Esophagus squamous epithelium (tissue), 5 donors: ENCODE measurements at regions not wholly inside any gene's neighbourhood (a gene's known extent, or its start where the extent isn't known, plus 50 kb on each side); places are given as distances from the start of the nearest gene placed in this dataset.

Source experiments
- DNase-seq: peaks from one replicate; lab custom pipeline; 2025; lab: John Stamatoyannopoulos, UW
- H3K27ac ChIP-seq, 4 donors: fragments of 200-600 bp; sonication (generic); one replicate each; pipeline ENCODE4 v1.5.1; 2016 to 2019; ENCODE audit warnings: mild to moderate bottlenecking in 1 of 4
- H3K27me3 ChIP-seq, 4 donors: fragments of 200-600 bp; sonication (generic); 1 replicate in 3 of 4; 2 replicates in 1 of 4; pipeline versions ENCODE4 v1.5.1 to v1.6.0; 2017 to 2021; ENCODE audit warnings: antibody characterized with exemption in 1 of 4
- H3K36me3 ChIP-seq, 3 donors: fragments of 200-600 bp; sonication (generic); one replicate each; pipeline ENCODE4 v1.5.1; 2016 to 2019
- H3K4me1 ChIP-seq, 3 donors: fragments of 200-600 bp; sonication (generic); one replicate each; pipeline ENCODE4 v1.5.1; 2017 to 2019
- H3K4me3 ChIP-seq, 4 donors: fragments of 200-600 bp; sonication (generic); 1 replicate in 3 of 4; 2 replicates in 1 of 4; pipeline ENCODE4 v1.5.1; 2016 to 2019; ENCODE audit warnings: mild to moderate bottlenecking in 2 of 4, moderate library complexity in 1 of 4
- H3K9me3 ChIP-seq, 3 donors: fragments of 200-600 bp; sonication (generic); one replicate each; pipeline ENCODE4 v1.5.1; 2016 to 2019
- CTCF ChIP-seq, 6 experiments: fragments of 450-650 bp in 4 of 6; fragments of 200-600 bp in 2 of 6; sonication (generic) in 2 of 6; IDR thresholded peaks; one replicate each; pipeline ENCODE4 v1.5.1; 2016 to 2019; ENCODE audit warnings: antibody characterized with exemption in 6 of 6, mild to moderate bottlenecking in 4 of 6, moderate library complexity in 4 of 6
- POLR2A ChIP-seq, 4 donors: fragments of 450-650 bp; IDR thresholded peaks; one replicate each; pipeline ENCODE4 v1.6.1; 2017; ENCODE audit warnings: antibody characterized with exemption in 4 of 4, mild to moderate bottlenecking in 4 of 4, moderate library complexity in 3 of 4
- WGBS, 2 donors: methylation state at CpG; one replicate each; pipeline ENCODE4 v1.1.5; 2018; 5-methylcytosine and 5-hydroxymethylcytosine counted together
- intact Hi-C: fragments of 100-400 bp; cut with DNase I; formaldehyde crosslinking; loops from one replicate; pipeline ENCODE4 v1.15.0; 2022
- donor health status: DM: yes; HTN: yes; CAD: no.

GRCh38 chr16:63913290-63913689 is 1208.6 kb downstream of the CDH11 start:
- 86 to 96% methylated on average over 1 of the region's 1 CpG for WGBS, 2 donors
- no peak for DNase-seq
- Histone ChIP-seq H3K4me3 (no peak overlapping the region), H3K9me3 (no peaks in the 10 kb centered on the region), H3K27me3 (peaks cover 0 to 2% (median 0%) of the 10 kb centered on the region in 4 donors), H3K36me3 (no peaks in the 10 kb centered on the region), H3K27ac (no peak overlapping the region), H3K4me1 (no peaks in the 10 kb centered on the region)
- intact Hi-C loops, result no loop called here
- TF ChIP-seq CTCF (IDR thresholded peaks at IDR 0.05) (no peak), POLR2A (IDR thresholded peaks at IDR 0.05) (no peak)

- H3K4me1 ChIP-seq, result no peaks in the 10 kb centered on the region
- no peak overlapping the region for H3K4me3 ChIP-seq
- 60 to 81% methylated on average over 2 of the region's 2 CpGs for WGBS, 2 donors
- H3K27ac ChIP-seq, result no peak overlapping the region
- no peaks in the 10 kb centered on the region for H3K9me3 ChIP-seq
- no peaks in the 10 kb centered on the region for H3K27me3 ChIP-seq
- intact Hi-C loops, result no loop called here
- no peak for TF ChIP-seq CTCF (IDR thresholded peaks at IDR 0.05)
- no peak for TF ChIP-seq POLR2A (IDR thresholded peaks at IDR 0.05)
- H3K36me3 ChIP-seq, result no peaks in the 10 kb centered on the region
- DNase-seq, result no peak
Observed at GRCh38 chr16:63907251-63907650, 1214.6 kb downstream of the CDH11 start.

- H3K36me3 ChIP-seq, result no peaks in the 10 kb centered on the region
- H3K4me3 ChIP-seq, result no peak overlapping the region
- no peaks in the 10 kb centered on the region for H3K27me3 ChIP-seq
- DNase-seq, result no peak
- no peak for TF ChIP-seq CTCF (IDR thresholded peaks at IDR 0.05)
- no peak for TF ChIP-seq POLR2A (IDR thresholded peaks at IDR 0.05)
- no peak overlapping the region for H3K27ac ChIP-seq
- no peaks in the 10 kb centered on the region for H3K4me1 ChIP-seq
- 40% methylated on average over 1 of the region's 2 CpGs; no CpG with 5 or more reads in 1 of the 2 donors for WGBS, 2 donors
- no peaks in the 10 kb centered on the region for H3K9me3 ChIP-seq
- intact Hi-C loops, result no loop called here
Observed at GRCh38 chr16:63904930-63905329, 1216.9 kb downstream of the CDH11 start.

GRCh38 chr16:63904182-63904581 is 1217.7 kb downstream of the CDH11 start:
- Histone ChIP-seq H3K4me3 (no peak overlapping the region), H3K27me3 (no peaks in the 10 kb centered on the region), H3K9me3 (no peaks in the 10 kb centered on the region), H3K36me3 (no peaks in the 10 kb centered on the region), H3K4me1 (no peaks in the 10 kb centered on the region), H3K27ac (no peak overlapping the region)
- TF ChIP-seq CTCF (IDR thresholded peaks at IDR 0.05) (no peak), POLR2A (IDR thresholded peaks at IDR 0.05) (no peak)
- DNase-seq, result no peak
- intact Hi-C loops, result no loop called here

- intact Hi-C loops, result no loop called here
Observed at GRCh38 chr16:63896383-63897109, 1225.3 kb downstream of the CDH11 start.

More at GRCh38 chr16:63896383-63897109, 1225.3 kb downstream of the CDH11 start:
- H3K27ac ChIP-seq, result no peak overlapping the region
- 83 to 86% methylated on average over 2 of the region's 2 CpGs for WGBS, 2 donors
- DNase-seq, result no peak
- no peaks in the 10 kb centered on the region for H3K36me3 ChIP-seq
- no peaks in the 10 kb centered on the region for H3K9me3 ChIP-seq
- no peak overlapping the region for H3K4me3 ChIP-seq
- no peaks in the 10 kb centered on the region for H3K27me3 ChIP-seq
- H3K4me1 ChIP-seq, result peaks cover 0 to under 1% (median 0%) of the 10 kb centered on the region in 3 donors
- TF ChIP-seq CTCF (IDR thresholded peaks at IDR 0.05) (no peak), POLR2A (IDR thresholded peaks at IDR 0.05) (no peak)
